Parathyroid adenoma (tissue), 2 donors: ENCODE measurements at regions not wholly inside any gene's neighbourhood (a gene's known extent, or its start where the extent isn't known, plus 50 kb on each side); places are given as distances from the start of the nearest gene placed in this dataset.

Source experiments
- H2AFZ ChIP-seq: fragments of 300-600 bp; sonication (generic); one replicate; pipeline ENCODE4 v1.7.0; 2017; ENCODE audit warnings: antibody characterized with exemption, mild to moderate bottlenecking
- H3K27ac ChIP-seq: fragments of 300-600 bp; sonication (generic); one replicate; pipeline ENCODE4 v1.7.0; 2017
- H3K27me3 ChIP-seq: fragments of 300-600 bp; sonication (generic); one replicate; pipeline ENCODE4 v1.7.0; 2017; ENCODE audit warnings: low read length; ENCODE audit not compliant: control insufficient read depth, insufficient read depth
- H3K36me3 ChIP-seq: fragments of 300-600 bp; sonication (generic); one replicate; pipeline ENCODE4 v1.7.0; 2017; ENCODE audit warnings: low read length; ENCODE audit not compliant: control insufficient read depth, insufficient read depth
- H3K4me1 ChIP-seq: fragments of 300-600 bp; sonication (generic); one replicate; pipeline ENCODE4 v1.7.0; 2017; ENCODE audit warnings: control low read depth
- H3K4me2 ChIP-seq: fragments of 300-600 bp; sonication (generic); one replicate; pipeline ENCODE4 v1.7.0; 2017; ENCODE audit warnings: low read length
- H3K4me3 ChIP-seq: fragments of 300-600 bp; sonication (generic); one replicate; pipeline ENCODE4 v1.7.0; 2017; ENCODE audit warnings: low read depth, low read length
- H3K79me2 ChIP-seq: fragments of 300-600 bp; sonication (generic); one replicate; pipeline ENCODE4 v1.7.0; 2017; ENCODE audit warnings: control low read depth
- H3K9ac ChIP-seq: fragments of 300-600 bp; sonication (generic); one replicate; pipeline ENCODE4 v1.7.0; 2017; ENCODE audit warnings: mild to moderate bottlenecking
- H3K9me3 ChIP-seq: fragments of 300-600 bp; sonication (generic); one replicate; pipeline ENCODE4 v1.7.0; 2017; ENCODE audit warnings: low read length; ENCODE audit not compliant: control insufficient read depth
- CTCF ChIP-seq: fragments of 300-600 bp; sonication (generic); IDR thresholded peaks from one replicate; pipeline ENCODE4 v1.7.0; 2017; ENCODE audit warnings: antibody characterized with exemption, mild to moderate bottlenecking
- donor health status: primary hyperparathyroidism.

- no peak overlapping the region for H2AFZ ChIP-seq
- H3K79me2 ChIP-seq, result no peaks in the 10 kb centered on the region
- H3K9ac ChIP-seq, result no peak overlapping the region
- TF ChIP-seq CTCF, result no peak
- no peaks in the 10 kb centered on the region for H3K27me3 ChIP-seq
- no peak overlapping the region for H3K4me2 ChIP-seq
- no peak overlapping the region for H3K27ac ChIP-seq
- no peaks in the 10 kb centered on the region for H3K36me3 ChIP-seq
- H3K4me1 ChIP-seq, result no peaks in the 10 kb centered on the region
- no peaks in the 10 kb centered on the region for H3K9me3 ChIP-seq
- no peak overlapping the region for H3K4me3 ChIP-seq
Measured at GRCh38 chr1:56240400-56240799, 339.0 kb downstream of the PLPP3 start.

GRCh38 chr1:56237491-56238064 lies 341.8 kb downstream of the PLPP3 start:
- Histone ChIP-seq H3K27ac (no peak overlapping the region), H3K36me3 (no peaks in the 10 kb centered on the region), H3K9me3 (no peaks in the 10 kb centered on the region)

GRCh38 chr1:56236688-56237087 lies 342.7 kb downstream of the PLPP3 start:
- Histone ChIP-seq H3K4me3 (no peak overlapping the region), H3K27me3 (no peaks in the 10 kb centered on the region), H3K27ac (no peak overlapping the region), H3K4me2 (no peak overlapping the region), H2AFZ (no peak overlapping the region), H3K9me3 (no peaks in the 10 kb centered on the region), H3K79me2 (no peaks in the 10 kb centered on the region), H3K9ac (no peak overlapping the region), H3K36me3 (no peaks in the 10 kb centered on the region), H3K4me1 (no peaks in the 10 kb centered on the region)
- TF ChIP-seq CTCF, result no peak

More at GRCh38 chr1:56237491-56238064, 341.8 kb downstream of the PLPP3 start:
- no peaks in the 10 kb centered on the region for H3K79me2 ChIP-seq
- no peak overlapping the region for H2AFZ ChIP-seq
- no peak for TF ChIP-seq CTCF
- H3K4me2 ChIP-seq, result no peak overlapping the region
- no peak overlapping the region for H3K4me3 ChIP-seq
- no peak overlapping the region for H3K9ac ChIP-seq
- no peaks in the 10 kb centered on the region for H3K27me3 ChIP-seq
- H3K4me1 ChIP-seq, result no peaks in the 10 kb centered on the region

DNA sequence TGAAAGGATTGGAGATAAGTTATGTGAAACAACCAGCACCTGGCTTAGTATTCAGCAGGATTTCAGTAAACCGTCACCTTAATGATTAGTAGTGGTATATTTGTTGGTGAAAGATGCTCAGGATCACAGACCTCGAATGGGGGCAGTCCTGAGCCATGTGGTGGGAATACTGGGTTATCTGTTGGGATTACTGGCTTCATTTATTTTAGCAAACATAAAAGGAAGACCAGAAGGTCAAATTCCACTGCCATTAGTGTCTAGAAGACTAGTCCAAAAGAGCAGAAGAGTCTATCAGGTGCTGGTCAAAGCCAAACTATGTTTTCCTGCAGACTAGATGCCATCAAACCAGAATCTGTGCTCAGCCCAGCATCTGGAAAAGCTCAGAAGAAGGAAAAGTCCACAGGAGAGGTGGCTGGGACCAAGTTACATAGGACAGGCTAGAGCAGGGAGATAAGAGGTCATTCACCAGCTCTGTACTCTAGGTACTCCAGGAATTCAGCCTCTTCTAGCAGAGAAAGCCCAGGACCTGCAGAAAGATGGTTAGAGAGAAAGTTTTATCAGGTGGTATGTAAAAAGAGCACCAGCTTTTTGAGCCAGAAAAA lies 343.4 kb downstream of the PLPP3 start:
- no peak overlapping the region for H3K4me3 ChIP-seq
- H3K36me3 ChIP-seq, result no peaks in the 10 kb centered on the region
- H2AFZ ChIP-seq, result no peak overlapping the region
- no peak overlapping the region for H3K4me2 ChIP-seq
- H3K27me3 ChIP-seq, result no peaks in the 10 kb centered on the region
- H3K79me2 ChIP-seq, result no peaks in the 10 kb centered on the region
- H3K9me3 ChIP-seq, result no peaks in the 10 kb centered on the region
- no peak overlapping the region for H3K27ac ChIP-seq
- no peak overlapping the region for H3K9ac ChIP-seq
- no peaks in the 10 kb centered on the region for H3K4me1 ChIP-seq
- TF ChIP-seq CTCF, result no peak

GRCh38 chr1:56229186-56229585 lies 350.2 kb downstream of the PLPP3 start:
- no peaks in the 10 kb centered on the region for H3K9me3 ChIP-seq
- no peaks in the 10 kb centered on the region for H3K79me2 ChIP-seq
- H3K4me1 ChIP-seq, result no peaks in the 10 kb centered on the region
- no peak overlapping the region for H2AFZ ChIP-seq
- TF ChIP-seq CTCF, result no peak
- no peak overlapping the region for H3K4me2 ChIP-seq
- H3K4me3 ChIP-seq, result no peak overlapping the region
- no peaks in the 10 kb centered on the region for H3K36me3 ChIP-seq
- no peak overlapping the region for H3K27ac ChIP-seq
- H3K27me3 ChIP-seq, result no peaks in the 10 kb centered on the region
- no peak overlapping the region for H3K9ac ChIP-seq
